HG03460 (cell line): ENCODE measurements at regions not wholly inside any gene's neighbourhood (a gene's known extent, or its start where the extent isn't known, plus 50 kb on each side); places are given as distances from the start of the nearest gene placed in this dataset.
"Not testable (repeated sequence)": the region's sequence is repeated elsewhere in the genome, so short reads cannot be mapped to it uniquely, and the experiment has no call there.

ENCODE experiments used
- ATAC-seq: cut with Tn5 transposase; IDR thresholded peaks from one replicate; pipeline ENCODE4 v1.9.1; 2021; ENCODE audit not compliant: unreplicated experiment

GRCh38 chrX:129361576-129361975 lies 161.7 kb downstream of the SMARCA1 start:
- no peak for ATAC-seq

- ATAC-seq: peak; percentile 86
Observed at GRCh38 chrX:129360175-129360574, 163.1 kb downstream of the SMARCA1 start.

GRCh38 chrX:129359269-129359668 lies 164.0 kb downstream of the SMARCA1 start:
- ATAC-seq: no peak

- ATAC-seq: not testable (repeated sequence)
Observed at GRCh38 chrX:129357428-129357827, 165.9 kb downstream of the SMARCA1 start.

GRCh38 chrX:129347291-129347690 lies 176.0 kb downstream of the SMARCA1 start:
- ATAC-seq: no peak

GRCh38 chrX:129346574-129346973 lies 176.7 kb downstream of the SMARCA1 start:
- ATAC-seq: no peak

GRCh38 chrX:129337264-129337663 lies 186.0 kb downstream of the SMARCA1 start:
- ATAC-seq: not testable (repeated sequence)

GRCh38 chrX:129323115-129323514 lies 200.2 kb downstream of the SMARCA1 start:
- ATAC-seq: no peak

- ATAC-seq: no peak
Observed at GRCh38 chrX:129318375-129318774, 204.9 kb downstream of the SMARCA1 start.

- no peak for ATAC-seq
Observed at GRCh38 chrX:129316461-129316860, 206.8 kb downstream of the SMARCA1 start.

GRCh38 chrX:129310000-129310399 lies 213.3 kb downstream of the SMARCA1 start:
- ATAC-seq: no peak

GRCh38 chrX:129262912-129263311 lies 260.4 kb downstream of the SMARCA1 start:
- no peak for ATAC-seq

GRCh38 chrX:129255516-129255915 lies 267.8 kb downstream of the SMARCA1 start:
- ATAC-seq: not testable (repeated sequence)

GRCh38 chrX:129249563-129249962 lies 273.7 kb downstream of the SMARCA1 start:
- no peak for ATAC-seq

- no peak for ATAC-seq
Observed at GRCh38 chrX:129247642-129248041, 275.6 kb downstream of the SMARCA1 start.

- ATAC-seq: no peak
Observed at GRCh38 chrX:129239371-129239770, 283.9 kb downstream of the SMARCA1 start.

- ATAC-seq: no peak
Observed at GRCh38 chrX:129238011-129238410, 285.3 kb downstream of the SMARCA1 start.

- no peak for ATAC-seq
Observed at GRCh38 chrX:129235903-129236302, 287.4 kb downstream of the SMARCA1 start.

- no peak for ATAC-seq
Observed at GRCh38 chrX:129233786-129234185, 289.5 kb downstream of the SMARCA1 start.

GRCh38 chrX:129230850-129231512 lies 292.3 kb downstream of the SMARCA1 start:
- ATAC-seq: no peak

GRCh38 chrX:129230168-129230567 lies 293.1 kb downstream of the SMARCA1 start:
- ATAC-seq: no peak

- no peak for ATAC-seq
Observed at GRCh38 chrX:129227366-129227765, 295.9 kb downstream of the SMARCA1 start.

- no peak for ATAC-seq
Observed at GRCh38 chrX:129193357-129193756, 329.9 kb downstream of the SMARCA1 start.
